OCI-LY3 (cell line): ENCODE measurements at regions not wholly inside any gene's neighbourhood (a gene's known extent, or its start where the extent isn't known, plus 50 kb on each side); places are given as distances from the start of the nearest gene placed in this dataset.

Experiments used
- EZH2phosphoT487 ChIP-seq: fragments of 200-600 bp; shearing (Covaris generic); IDR thresholded peaks from 2 replicates; pipeline ENCODE4 v1.6.1; 2018; ENCODE audit warnings: antibody characterized with exemption, mixed run types, low read depth
- TF ChIP-seq, protein P1 (sequence below): fragments of 200-600, 300-600 bp; sonication (generic); IDR thresholded peaks from 2 replicates; pipeline ENCODE4 v1.5.1; 2014; ENCODE audit warnings: antibody characterized with exemption, low read length, low read depth

DNA sequence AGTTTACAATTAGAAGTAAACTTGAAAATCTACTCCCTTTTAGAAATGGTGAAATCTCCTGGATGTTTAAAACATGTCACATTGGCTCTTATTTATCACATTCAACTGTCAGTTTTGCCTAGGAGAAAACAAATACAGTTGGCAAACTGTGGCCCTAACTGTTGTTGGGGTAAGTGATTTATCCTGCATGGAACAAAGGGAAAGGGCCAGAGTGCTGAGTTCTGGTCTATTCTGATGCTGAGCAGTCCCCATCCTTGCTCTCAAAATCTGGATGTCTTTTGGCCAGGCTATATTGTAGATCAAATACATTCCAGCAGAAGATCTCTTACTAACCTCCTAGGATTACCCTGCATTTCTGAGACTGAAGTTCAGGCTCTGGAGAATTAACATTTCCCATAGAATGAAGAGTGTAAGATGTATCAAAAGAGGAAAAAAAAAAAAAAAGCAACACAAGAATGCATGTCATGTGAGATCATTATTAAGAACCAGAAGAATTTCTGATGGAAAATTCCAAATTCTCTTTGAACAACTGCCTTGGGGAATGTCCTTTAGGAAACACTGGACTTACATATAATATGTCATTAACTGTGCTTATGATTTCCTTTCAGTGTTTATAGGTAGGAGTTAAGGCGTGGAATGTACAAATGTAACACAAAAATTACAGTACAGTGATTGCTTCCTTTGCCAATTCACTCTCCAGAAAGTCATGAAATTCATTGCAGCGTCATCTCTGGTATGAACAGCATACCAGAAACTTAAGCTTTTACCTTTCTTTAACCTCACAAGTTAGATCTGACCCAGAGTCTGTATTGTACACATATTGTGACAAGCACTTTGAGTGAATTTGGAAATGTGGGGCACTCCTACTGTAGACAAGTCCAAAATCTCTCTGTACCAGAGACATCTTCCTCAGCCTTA lies 1012.5 kb upstream of the LCORL start:
- TF ChIP-seq, protein P1, sequence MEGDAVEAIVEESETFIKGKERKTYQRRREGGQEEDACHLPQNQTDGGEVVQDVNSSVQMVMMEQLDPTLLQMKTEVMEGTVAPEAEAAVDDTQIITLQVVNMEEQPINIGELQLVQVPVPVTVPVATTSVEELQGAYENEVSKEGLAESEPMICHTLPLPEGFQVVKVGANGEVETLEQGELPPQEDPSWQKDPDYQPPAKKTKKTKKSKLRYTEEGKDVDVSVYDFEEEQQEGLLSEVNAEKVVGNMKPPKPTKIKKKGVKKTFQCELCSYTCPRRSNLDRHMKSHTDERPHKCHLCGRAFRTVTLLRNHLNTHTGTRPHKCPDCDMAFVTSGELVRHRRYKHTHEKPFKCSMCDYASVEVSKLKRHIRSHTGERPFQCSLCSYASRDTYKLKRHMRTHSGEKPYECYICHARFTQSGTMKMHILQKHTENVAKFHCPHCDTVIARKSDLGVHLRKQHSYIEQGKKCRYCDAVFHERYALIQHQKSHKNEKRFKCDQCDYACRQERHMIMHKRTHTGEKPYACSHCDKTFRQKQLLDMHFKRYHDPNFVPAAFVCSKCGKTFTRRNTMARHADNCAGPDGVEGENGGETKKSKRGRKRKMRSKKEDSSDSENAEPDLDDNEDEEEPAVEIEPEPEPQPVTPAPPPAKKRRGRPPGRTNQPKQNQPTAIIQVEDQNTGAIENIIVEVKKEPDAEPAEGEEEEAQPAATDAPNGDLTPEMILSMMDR, result no peak
- TF ChIP-seq EZH2phosphoT487, result no peak
